Tibial nerve (tissue), 4 donors: ENCODE measurements at regions not wholly inside any gene's neighbourhood (a gene's known extent, or its start where the extent isn't known, plus 50 kb on each side); places are given as distances from the start of the nearest gene placed in this dataset.

ENCODE experiments used
- DNase-seq, 2 donors: peaks; one replicate each; pipeline ENCODE4 v3.0.0-alpha.2; 2019; ENCODE audit warnings: low spot score in 2 of 2
- H3K27ac ChIP-seq, 4 donors: fragments of 200-600 bp; sonication (generic) in 3 of 4; one replicate each; pipeline ENCODE4 v1.5.1; 2017 to 2019; ENCODE audit warnings: mild to moderate bottlenecking in 1 of 4
- H3K27me3 ChIP-seq, 2 donors: fragments of 200-600 bp; sonication (generic) in 1 of 2; one replicate each; pipeline versions ENCODE4 v1.5.1 to v1.6.0; 2017 to 2019
- H3K36me3 ChIP-seq, 3 donors: fragments of 200-600 bp; sonication (generic); one replicate each; pipeline ENCODE4 v1.5.1; 2018 to 2019
- H3K4me1 ChIP-seq, 4 donors: fragments of 200-600 bp; sonication (generic) in 3 of 4; one replicate each; pipeline ENCODE4 v1.5.1; 2017 to 2019
- H3K4me3 ChIP-seq, 4 donors: fragments of 200-600 bp; sonication (generic) in 3 of 4; one replicate each; pipeline ENCODE4 v1.5.1; 2017 to 2019; ENCODE audit warnings: mild to moderate bottlenecking in 1 of 4, moderate library complexity in 1 of 4
- H3K9me3 ChIP-seq, 4 donors: fragments of 200-600 bp; sonication (generic) in 3 of 4; one replicate each; pipeline ENCODE4 v1.5.1; 2017 to 2019
- EP300 ChIP-seq, 2 donors: sonication (generic); formaldehyde crosslinking; IDR thresholded peaks; one replicate each; pipeline ENCODE4 v1.6.1; 2017; ENCODE audit warnings: antibody characterized with exemption in 2 of 2, mild to moderate bottlenecking in 1 of 2
- POLR2A ChIP-seq, 2 donors: fragments of 450-650 bp; IDR thresholded peaks; one replicate each; pipeline ENCODE4 v1.6.1; 2017; ENCODE audit warnings: antibody characterized with exemption in 2 of 2, mild to moderate bottlenecking in 2 of 2, moderate library complexity in 2 of 2
- WGBS, 2 donors: methylation state at CpG; one replicate each; pipeline ENCODE4 v1.1.5; 2018; 5-methylcytosine and 5-hydroxymethylcytosine counted together
- TF ChIP-seq, protein P1 (sequence below), 5 experiments: fragments of 200-600 bp in 3 of 5; fragments of 450-650 bp in 2 of 5; sonication (generic) in 3 of 5; IDR thresholded peaks; one replicate each; pipeline ENCODE4 v1.5.1; 2016 to 2019; ENCODE audit warnings: antibody characterized with exemption in 5 of 5, mild to moderate bottlenecking in 3 of 5, moderate library complexity in 2 of 5

DNA sequence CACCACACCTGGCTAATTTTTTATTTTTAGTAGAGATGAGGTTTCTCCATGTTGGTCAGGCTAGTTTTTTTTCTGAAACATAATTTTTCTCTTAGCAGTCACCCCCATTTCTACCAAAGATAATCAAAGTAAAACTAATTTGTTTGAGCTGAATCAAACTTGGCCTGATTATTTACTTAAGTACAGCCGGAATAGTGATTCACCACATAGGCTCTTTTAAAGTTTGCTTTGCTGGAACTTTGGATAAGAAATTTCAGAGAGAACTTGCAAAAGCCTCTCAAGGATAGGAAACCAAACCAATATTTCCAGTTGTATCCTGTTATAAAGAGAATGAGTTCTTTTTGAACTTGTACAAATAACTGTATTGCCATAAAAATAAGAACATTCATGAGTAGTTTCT is 105.0 kb upstream of the SYNCRIP start:
- Histone ChIP-seq H3K27me3 (no peaks in the 10 kb centered on the region), H3K4me3 (no peak overlapping the region), H3K27ac (no peak overlapping the region), H3K4me1 (no peaks in the 10 kb centered on the region), H3K9me3 (no peaks in the 10 kb centered on the region), H3K36me3 (no peaks in the 10 kb centered on the region)
- no peak for TF ChIP-seq POLR2A (IDR thresholded peaks at IDR 0.05)
- TF ChIP-seq, protein P1, sequence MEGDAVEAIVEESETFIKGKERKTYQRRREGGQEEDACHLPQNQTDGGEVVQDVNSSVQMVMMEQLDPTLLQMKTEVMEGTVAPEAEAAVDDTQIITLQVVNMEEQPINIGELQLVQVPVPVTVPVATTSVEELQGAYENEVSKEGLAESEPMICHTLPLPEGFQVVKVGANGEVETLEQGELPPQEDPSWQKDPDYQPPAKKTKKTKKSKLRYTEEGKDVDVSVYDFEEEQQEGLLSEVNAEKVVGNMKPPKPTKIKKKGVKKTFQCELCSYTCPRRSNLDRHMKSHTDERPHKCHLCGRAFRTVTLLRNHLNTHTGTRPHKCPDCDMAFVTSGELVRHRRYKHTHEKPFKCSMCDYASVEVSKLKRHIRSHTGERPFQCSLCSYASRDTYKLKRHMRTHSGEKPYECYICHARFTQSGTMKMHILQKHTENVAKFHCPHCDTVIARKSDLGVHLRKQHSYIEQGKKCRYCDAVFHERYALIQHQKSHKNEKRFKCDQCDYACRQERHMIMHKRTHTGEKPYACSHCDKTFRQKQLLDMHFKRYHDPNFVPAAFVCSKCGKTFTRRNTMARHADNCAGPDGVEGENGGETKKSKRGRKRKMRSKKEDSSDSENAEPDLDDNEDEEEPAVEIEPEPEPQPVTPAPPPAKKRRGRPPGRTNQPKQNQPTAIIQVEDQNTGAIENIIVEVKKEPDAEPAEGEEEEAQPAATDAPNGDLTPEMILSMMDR (IDR thresholded peaks at IDR 0.05) = no peak
- TF ChIP-seq EP300 (IDR thresholded peaks at IDR 0.05) = no peak
- 60 to 69% methylated on average over 1 of the region's 1 CpG for WGBS, 2 donors
- no peak for DNase-seq

GRCh38 chr6:85747093-85747492 is 104.4 kb upstream of the SYNCRIP start:
- TF ChIP-seq EP300 (IDR thresholded peaks at IDR 0.05) (no peak), POLR2A (IDR thresholded peaks at IDR 0.05) (no peak)
- TF ChIP-seq, protein P1 (IDR thresholded peaks at IDR 0.05) = no peak
- Histone ChIP-seq H3K9me3 (peaks cover 0 to 3% (median 0%) of the 10 kb centered on the region in 4 donors), H3K4me3 (no peak overlapping the region), H3K36me3 (no peaks in the 10 kb centered on the region), H3K27me3 (no peaks in the 10 kb centered on the region), H3K4me1 (no peaks in the 10 kb centered on the region), H3K27ac (no peak overlapping the region)
- DNase-seq = no peak

GRCh38 chr6:85744433-85744970 is 101.8 kb upstream of the SYNCRIP start:
- Histone ChIP-seq H3K9me3 (peaks cover 0 to 4% (median 0%) of the 10 kb centered on the region in 4 donors), H3K27me3 (no peaks in the 10 kb centered on the region), H3K36me3 (no peaks in the 10 kb centered on the region), H3K27ac (no peak overlapping the region), H3K4me3 (no peak overlapping the region), H3K4me1 (no peaks in the 10 kb centered on the region)
- TF ChIP-seq POLR2A (IDR thresholded peaks at IDR 0.05) (no peak), EP300 (IDR thresholded peaks at IDR 0.05) (no peak)
- TF ChIP-seq, protein P1 (IDR thresholded peaks at IDR 0.05) = no peak
- 68 to 69% methylated on average over 4 of the region's 4 CpGs for WGBS, 2 donors
- DNase-seq = no peak

DNA sequence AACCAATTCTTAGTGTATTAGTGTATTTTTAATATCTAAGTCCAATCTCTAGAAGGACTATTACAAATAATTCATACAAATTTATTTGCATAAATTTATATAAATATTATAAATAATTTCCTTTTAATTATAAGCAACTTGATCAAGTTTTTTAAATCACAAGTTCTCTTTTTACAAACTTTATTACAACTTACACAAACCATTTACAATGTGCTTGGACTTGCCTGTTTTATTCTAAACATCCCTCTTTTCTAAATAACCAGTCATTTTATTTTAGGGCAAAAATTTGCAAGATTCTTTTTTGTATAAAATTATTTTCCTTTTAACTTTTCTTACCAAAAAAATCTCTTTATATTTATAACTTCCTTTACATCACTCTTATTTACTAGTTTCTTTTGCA is 83.5 kb upstream of the SYNCRIP start:
- H3K27ac ChIP-seq = no peak overlapping the region
- TF ChIP-seq, protein P1 (IDR thresholded peaks at IDR 0.05) = no peak
- TF ChIP-seq EP300 (IDR thresholded peaks at IDR 0.05) (no peak), POLR2A (IDR thresholded peaks at IDR 0.05) (no peak)
- no peaks in the 10 kb centered on the region for H3K27me3 ChIP-seq
- no peaks in the 10 kb centered on the region for H3K36me3 ChIP-seq
- no peaks in the 10 kb centered on the region for H3K9me3 ChIP-seq
- no peaks in the 10 kb centered on the region for H3K4me1 ChIP-seq
- no peak for DNase-seq
- H3K4me3 ChIP-seq = no peak overlapping the region

GRCh38 chr6:85715797-85716196 is 73.1 kb upstream of the SYNCRIP start:
- Histone ChIP-seq H3K27me3 (no peaks in the 10 kb centered on the region), H3K36me3 (no peaks in the 10 kb centered on the region), H3K4me1 (no peaks in the 10 kb centered on the region), H3K27ac (no peak overlapping the region), H3K9me3 (peaks cover 0 to 9% (median 0%) of the 10 kb centered on the region in 4 donors), H3K4me3 (no peak overlapping the region)
- DNase-seq = no peak
- TF ChIP-seq POLR2A (IDR thresholded peaks at IDR 0.05) (no peak), EP300 (IDR thresholded peaks at IDR 0.05) (no peak)
- TF ChIP-seq, protein P1 (IDR thresholded peaks at IDR 0.05) = no peak
